ENCODE measurements at regions not wholly inside any gene's neighbourhood (a gene's known extent, or its start where the extent isn't known, plus 50 kb on each side); places are given as distances from the start of the nearest gene placed in this dataset.

DNA sequence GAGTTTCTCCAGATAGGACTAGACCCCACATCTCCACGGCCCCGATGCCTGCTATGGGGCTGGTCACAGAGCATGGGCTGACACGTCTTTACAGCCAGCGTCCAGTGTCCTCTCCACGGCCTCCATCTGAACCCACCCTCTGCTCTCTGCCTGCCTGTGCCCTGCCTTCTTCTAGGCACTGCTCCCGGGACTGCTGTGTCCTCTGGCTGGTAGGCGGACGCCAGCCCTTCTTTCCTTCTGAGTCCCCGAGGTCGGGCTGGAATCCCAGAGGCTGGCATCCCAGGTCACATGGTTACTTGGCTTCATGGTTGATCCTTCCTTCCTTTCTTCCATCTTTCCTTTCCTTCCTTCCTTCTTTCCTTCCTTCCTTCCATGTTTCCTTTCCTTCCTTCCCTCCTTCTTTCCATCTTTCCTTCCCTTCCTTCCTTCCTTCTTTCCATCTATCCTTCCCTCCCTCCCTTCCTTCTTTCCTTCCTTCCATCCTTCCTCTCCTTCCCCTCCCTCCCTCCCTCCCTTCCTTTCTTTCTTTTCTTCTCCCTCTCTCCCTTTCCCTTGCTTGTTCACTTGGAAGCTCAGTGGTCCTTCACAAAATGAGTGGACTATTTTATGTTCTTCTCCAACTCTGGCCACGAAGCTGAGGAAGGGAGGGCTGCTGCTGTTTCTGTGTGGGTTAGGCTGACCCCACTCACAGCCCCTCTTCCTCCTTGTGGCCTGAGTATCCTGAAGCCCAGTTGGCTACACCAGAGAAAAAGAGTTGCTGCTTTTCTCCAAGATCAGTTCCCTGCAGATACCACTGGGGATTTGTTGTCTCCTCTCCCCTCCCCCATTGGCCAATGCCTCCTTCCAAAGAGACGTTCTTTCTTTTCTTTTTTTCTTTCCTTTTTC lies 66.8 kb upstream of the NEURL1B start:
- no peak overlapping the region for H3K4me3 Mint-ChIP-seq
- H3K27me3 Mint-ChIP-seq = peaks cover 32% of the 10 kb centered on the region
- H3K36me3 Mint-ChIP-seq (ENCODE audit: low read depth) = peaks cover 3% of the 10 kb centered on the region
- H3K9me3 ChIP-seq (ENCODE audit: control insufficient read depth, low read length, poor library complexity, severe bottlenecking) = no peaks in the 10 kb centered on the region
- DNase-seq (no peak), ATAC-seq (no peak)
- peaks cover 2% of the 10 kb centered on the region for H3K4me1 Mint-ChIP-seq
- no peak overlapping the region for H3K27ac Mint-ChIP-seq

- H3K4me1 Mint-ChIP-seq = peaks cover 2% of the 10 kb centered on the region
- no peak overlapping the region for H3K27ac Mint-ChIP-seq
- DNase-seq (no peak), ATAC-seq (no peak)
- peaks cover 3% of the 10 kb centered on the region for H3K36me3 Mint-ChIP-seq (ENCODE audit: low read depth)
- H3K9me3 ChIP-seq (ENCODE audit: control insufficient read depth, low read length, poor library complexity, severe bottlenecking) = no peaks in the 10 kb centered on the region
- peaks cover 32% of the 10 kb centered on the region for H3K27me3 Mint-ChIP-seq
- no peak overlapping the region for H3K4me3 Mint-ChIP-seq
Observed at GRCh38 chr5:172573120-172573882, 67.8 kb upstream of the NEURL1B start.

DNA sequence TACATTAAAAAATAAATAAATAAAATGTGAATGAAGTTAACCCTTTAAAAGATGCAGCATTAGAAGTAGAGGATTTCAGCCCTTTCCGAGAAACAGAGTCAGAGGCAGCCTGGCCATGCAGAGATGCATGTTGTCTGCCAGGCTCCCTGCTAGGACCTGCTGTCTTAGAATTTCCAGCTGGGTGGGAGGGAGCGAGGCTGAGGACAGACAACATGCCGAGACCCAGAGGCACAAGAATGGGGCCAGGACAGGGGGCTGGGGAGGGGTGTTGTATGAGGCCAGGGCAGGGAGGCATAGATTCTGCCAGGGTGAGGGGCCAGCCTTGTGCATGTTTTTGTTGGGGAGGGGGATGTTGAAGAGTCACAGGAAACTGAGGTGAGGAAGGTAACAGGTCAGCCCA lies 68.6 kb upstream of the NEURL1B start:
- Mint-ChIP-seq H3K4me3 (no peak overlapping the region), H3K27ac (no peak overlapping the region), H3K36me3 (ENCODE audit: low read depth) (peaks cover 3% of the 10 kb centered on the region), H3K4me1 (peaks cover 2% of the 10 kb centered on the region), H3K27me3 (peaks cover 37% of the 10 kb centered on the region)
- ATAC-seq = no peak
- DNase-seq = no peak
- no peaks in the 10 kb centered on the region for H3K9me3 ChIP-seq (ENCODE audit: control insufficient read depth, low read length, poor library complexity, severe bottlenecking)

GRCh38 chr5:172571892-172572291 lies 69.2 kb upstream of the NEURL1B start:
- DNase-seq = no peak
- no peak overlapping the region for H3K4me3 Mint-ChIP-seq
- peaks cover 39% of the 10 kb centered on the region for H3K27me3 Mint-ChIP-seq
- no peaks in the 10 kb centered on the region for H3K9me3 ChIP-seq (ENCODE audit: control insufficient read depth, low read length, poor library complexity, severe bottlenecking)
- ATAC-seq = no peak
- peaks cover 3% of the 10 kb centered on the region for H3K36me3 Mint-ChIP-seq (ENCODE audit: low read depth)
- no peak overlapping the region for H3K27ac Mint-ChIP-seq
- H3K4me1 Mint-ChIP-seq = peaks cover 2% of the 10 kb centered on the region

DNA sequence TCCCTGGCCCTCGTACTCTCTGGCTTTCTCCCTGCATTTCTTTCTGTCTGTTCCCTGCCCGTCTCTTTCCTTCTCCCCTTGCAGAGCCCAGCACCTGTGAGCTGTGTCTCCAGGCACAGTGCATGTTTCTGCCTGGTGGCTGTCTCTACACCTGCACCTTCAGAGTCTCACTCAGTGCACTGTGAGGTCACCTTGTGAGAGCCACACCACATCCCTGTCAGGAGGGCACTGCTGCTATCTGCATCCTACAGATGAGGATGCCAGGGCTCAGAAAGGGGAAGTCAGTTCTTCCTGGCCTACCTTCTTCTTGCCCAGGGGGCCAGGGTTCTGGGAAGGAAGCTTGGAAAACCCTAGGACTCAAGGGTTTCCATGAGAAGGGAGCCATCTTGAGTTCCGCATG lies 69.7 kb upstream of the NEURL1B start:
- peaks cover 39% of the 10 kb centered on the region for H3K27me3 Mint-ChIP-seq
- no peak for ATAC-seq
- H3K4me3 Mint-ChIP-seq = no peak overlapping the region
- H3K36me3 Mint-ChIP-seq (ENCODE audit: low read depth) = peaks cover 3% of the 10 kb centered on the region
- H3K27ac Mint-ChIP-seq = no peak overlapping the region
- H3K9me3 ChIP-seq (ENCODE audit: control insufficient read depth, low read length, poor library complexity, severe bottlenecking) = no peaks in the 10 kb centered on the region
- DNase-seq = no peak
- H3K4me1 Mint-ChIP-seq = peaks cover 2% of the 10 kb centered on the region

GRCh38 chr5:172570594-172571334 lies 70.3 kb upstream of the NEURL1B start:
- H3K4me3 Mint-ChIP-seq = no peak overlapping the region
- peaks cover 2% of the 10 kb centered on the region for H3K4me1 Mint-ChIP-seq
- H3K27me3 Mint-ChIP-seq = peaks cover 43% of the 10 kb centered on the region
- no peak overlapping the region for H3K27ac Mint-ChIP-seq
- ATAC-seq = no peak
- no peak for DNase-seq
- H3K9me3 ChIP-seq (ENCODE audit: control insufficient read depth, low read length, poor library complexity, severe bottlenecking) = no peaks in the 10 kb centered on the region
- H3K36me3 Mint-ChIP-seq (ENCODE audit: low read depth) = peaks cover 3% of the 10 kb centered on the region

DNA sequence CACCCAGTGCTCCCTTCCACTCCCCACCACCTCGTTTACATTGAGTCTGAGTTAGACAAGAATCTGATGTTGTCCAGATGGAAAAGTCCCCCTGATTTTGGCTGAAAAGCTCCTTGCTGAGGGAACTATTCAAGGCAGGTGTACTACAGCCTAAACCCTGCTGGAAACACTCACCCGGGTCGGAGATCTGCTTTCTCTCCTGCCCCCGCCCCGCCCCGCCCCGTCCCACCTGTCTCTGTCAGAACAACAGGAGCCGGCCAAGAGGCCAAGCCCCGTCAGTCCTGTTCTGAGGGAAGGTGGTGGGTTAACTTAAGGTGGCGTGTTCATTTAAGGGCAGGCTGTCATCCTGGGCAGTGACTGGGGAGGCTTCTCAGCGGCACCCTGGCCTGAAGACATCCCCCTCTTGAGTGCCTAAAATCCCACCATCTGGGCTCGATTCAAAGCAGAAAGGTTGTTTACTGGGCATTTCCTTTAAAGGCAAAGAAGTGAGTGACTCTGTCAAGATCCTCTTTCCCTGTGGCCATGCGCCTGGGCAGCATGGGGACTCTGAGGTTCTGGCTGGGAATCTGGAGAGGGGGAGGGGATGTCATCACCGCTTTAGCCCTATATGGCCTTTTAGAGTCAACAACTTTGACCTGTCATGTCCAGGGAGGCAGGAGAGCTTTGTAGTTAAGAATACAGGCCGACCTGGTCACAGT lies 71.1 kb upstream of the NEURL1B start:
- DNase-seq (no peak), ATAC-seq (no peak)
- H3K36me3 Mint-ChIP-seq (ENCODE audit: low read depth) = peaks cover 3% of the 10 kb centered on the region
- peaks cover 2% of the 10 kb centered on the region for H3K4me1 Mint-ChIP-seq
- H3K4me3 Mint-ChIP-seq = no peak overlapping the region
- peaks cover 48% of the 10 kb centered on the region for H3K27me3 Mint-ChIP-seq
- H3K9me3 ChIP-seq (ENCODE audit: control insufficient read depth, low read length, poor library complexity, severe bottlenecking) = no peaks in the 10 kb centered on the region
- no peak overlapping the region for H3K27ac Mint-ChIP-seq

DNA sequence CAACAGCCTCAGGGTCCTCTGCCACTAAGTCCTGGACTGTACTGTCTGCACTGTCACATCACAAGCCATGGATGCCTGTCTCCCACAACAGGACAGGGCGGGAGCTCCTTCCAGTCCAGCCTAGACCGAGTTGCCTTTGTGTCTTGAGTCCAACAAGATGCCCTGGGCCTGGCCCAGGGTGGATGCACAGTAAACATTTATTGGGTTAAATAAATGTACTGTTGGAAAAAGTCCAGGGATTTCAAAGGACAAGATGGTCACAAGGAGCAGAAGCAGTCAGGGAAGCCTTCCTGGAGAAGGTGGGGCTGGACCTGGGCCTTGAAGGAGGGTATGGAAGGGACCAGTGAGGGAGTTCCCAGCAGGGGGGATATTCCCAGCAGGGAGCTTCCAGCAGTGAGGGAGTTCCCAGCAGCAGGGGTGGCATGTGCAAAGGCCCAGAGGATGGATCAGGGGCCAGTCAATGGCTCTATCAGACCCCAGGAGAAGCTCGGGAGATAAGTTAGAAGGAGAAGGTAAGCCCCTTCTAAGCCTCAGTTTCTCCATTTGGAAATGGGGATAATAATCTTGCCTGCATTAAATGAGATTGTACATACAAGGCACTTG lies 72.7 kb upstream of the NEURL1B start:
- Mint-ChIP-seq H3K27me3 (peaks cover 35% of the 10 kb centered on the region), H3K27ac (peak overlapping the region; percentile 74), H3K4me3 (no peak overlapping the region), H3K4me1 (no peaks in the 10 kb centered on the region), H3K36me3 (ENCODE audit: low read depth) (no peaks in the 10 kb centered on the region)
- ATAC-seq (no peak), DNase-seq (no peak)
- H3K9me3 ChIP-seq (ENCODE audit: control insufficient read depth, low read length, poor library complexity, severe bottlenecking) = no peaks in the 10 kb centered on the region

GRCh38 chr5:172567843-172568242 lies 73.2 kb upstream of the NEURL1B start:
- no peak overlapping the region for H3K4me3 Mint-ChIP-seq
- H3K27me3 Mint-ChIP-seq = peaks cover 39% of the 10 kb centered on the region
- no peaks in the 10 kb centered on the region for H3K9me3 ChIP-seq (ENCODE audit: control insufficient read depth, low read length, poor library complexity, severe bottlenecking)
- no peak for DNase-seq
- no peaks in the 10 kb centered on the region for H3K4me1 Mint-ChIP-seq
- no peaks in the 10 kb centered on the region for H3K36me3 Mint-ChIP-seq (ENCODE audit: low read depth)
- ATAC-seq = no peak
- H3K27ac Mint-ChIP-seq = no peak overlapping the region

GRCh38 chr5:172567294-172567693 lies 73.8 kb upstream of the NEURL1B start:
- Mint-ChIP-seq H3K4me3 (no peak overlapping the region), H3K27me3 (peaks cover 39% of the 10 kb centered on the region), H3K27ac (no peak overlapping the region), H3K36me3 (ENCODE audit: low read depth) (no peaks in the 10 kb centered on the region), H3K4me1 (no peaks in the 10 kb centered on the region)
- H3K9me3 ChIP-seq (ENCODE audit: control insufficient read depth, low read length, poor library complexity, severe bottlenecking) = no peaks in the 10 kb centered on the region
- no peak for DNase-seq
- ATAC-seq = no peak

GRCh38 chr5:172565931-172566665 lies 75.0 kb upstream of the NEURL1B start:
- DNase-seq (no peak), ATAC-seq (no peak)
- peaks cover 47% of the 10 kb centered on the region for H3K27me3 Mint-ChIP-seq
- H3K4me1 Mint-ChIP-seq = no peaks in the 10 kb centered on the region
- H3K27ac Mint-ChIP-seq = no peak overlapping the region
- no peak overlapping the region for H3K4me3 Mint-ChIP-seq
- H3K36me3 Mint-ChIP-seq (ENCODE audit: low read depth) = no peaks in the 10 kb centered on the region
- no peaks in the 10 kb centered on the region for H3K9me3 ChIP-seq (ENCODE audit: control insufficient read depth, low read length, poor library complexity, severe bottlenecking)

- Mint-ChIP-seq H3K4me1 (no peaks in the 10 kb centered on the region), H3K27ac (no peak overlapping the region), H3K4me3 (no peak overlapping the region), H3K36me3 (ENCODE audit: low read depth) (no peaks in the 10 kb centered on the region), H3K27me3 (peaks cover 51% of the 10 kb centered on the region)
- H3K9me3 ChIP-seq (ENCODE audit: control insufficient read depth, low read length, poor library complexity, severe bottlenecking) = no peaks in the 10 kb centered on the region
- ATAC-seq (no peak), DNase-seq (no peak)
Observed at GRCh38 chr5:172565455-172565854, 75.6 kb upstream of the NEURL1B start.
